ENCODE measurements at regions not wholly inside any gene's neighbourhood (a gene's known extent, or its start where the extent isn't known, plus 50 kb on each side); places are given as distances from the start of the nearest gene placed in this dataset.

DNA sequence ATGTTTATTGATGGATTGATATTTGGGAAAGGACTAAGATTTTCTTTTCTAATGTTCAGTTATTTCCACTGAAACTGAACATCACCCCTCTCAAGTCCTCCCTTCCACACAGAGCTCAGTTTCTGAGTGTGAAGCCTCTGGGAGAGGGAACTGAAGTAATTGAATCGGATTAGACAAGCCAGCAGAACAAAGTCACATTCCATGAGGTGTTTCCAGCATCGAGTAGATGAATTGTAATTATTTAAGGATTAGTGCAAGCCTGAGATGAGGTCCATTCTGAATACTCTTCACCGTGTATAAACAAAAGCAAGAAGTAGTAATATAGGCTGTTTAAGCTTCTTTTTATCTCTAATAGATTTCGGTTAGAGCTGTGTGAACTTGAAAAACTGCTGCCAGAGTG is 2060.5 kb downstream of the MAT2B start:
- Histone ChIP-seq H3K36me3 (ENCODE audit: control insufficient read depth in 2 of 2, insufficient read depth in 2 of 2, low read length in 1 of 2) (no peaks in the 10 kb centered on the region), H3K27ac (ENCODE audit: control insufficient read depth, insufficient read depth) (no peak overlapping the region), H3K4me3 (no peak overlapping the region), H3K9me3 (replicated peaks; ENCODE audit: control insufficient read depth, insufficient read depth, low read length) (no peaks in the 10 kb centered on the region), H4K20me1 (ENCODE audit: control insufficient read depth, insufficient read depth) (no peaks in the 10 kb centered on the region), H3K79me2 (ENCODE audit: control insufficient read depth, insufficient read depth, low read length) (no peaks in the 10 kb centered on the region), H2AFZ (ENCODE audit: control insufficient read depth, low read depth, low read length) (no peak overlapping the region), H3K9ac (ENCODE audit: control insufficient read depth, insufficient read depth, low read length) (no peak overlapping the region), H3K27me3 (replicated peaks in 1 of 2; ENCODE audit: control insufficient read depth in 2 of 2, insufficient read depth in 2 of 2, low read length in 1 of 2) (no peaks in the 10 kb centered on the region), H3K4me2 (ENCODE audit: control insufficient read depth, insufficient read depth) (no peak overlapping the region), H3K4me1 (ENCODE audit: control insufficient read depth, insufficient read depth, low read length) (no peaks in the 10 kb centered on the region)
- BruUV-seq (replicated peaks) = no TSS peak
- intact Hi-C loops (cut with micrococcal nuclease; ENCODE audit: unreplicated experiment) (no loop called here), in situ Hi-C loops (cut with MboI) (no loop called here)
- DNase-seq (ENCODE audit: low read depth, low spot score) = no peak
- no peak for ATAC-seq
- ChIA-PET SMC1A (ENCODE audit: uncharacterized antibody, unreplicated experiment) (interaction anchor here (0.7 kb wide), 1 partner anchor 54 kb away, joined by 3 read pairs; no protein-coding TSS in a partner anchor), RAD21 (ENCODE audit: unreplicated experiment) (no interaction called here), CTCF (interaction anchor here (0.6 to 1.3 kb wide), 2 partner anchors 64 to 368 kb away, joined by 3 read pairs; no protein-coding TSS in a partner anchor), POLR2A (no interaction called here)
- 14% methylated on average over 4 of the region's 4 CpGs for WGBS (ENCODE audit: insufficient coverage, insufficient replicate concordance, low lambda C conversion rate, missing lambda C conversion rate)
- TF ChIP-seq ZBTB11 (CRISPR knock-in tag; IDR thresholded peaks at IDR 0.05) (no peak), BMI1 (IDR thresholded peaks at IDR 0.05; ENCODE audit: borderline replicate concordance) (no peak)
- no peak for FAIRE-seq

DNA sequence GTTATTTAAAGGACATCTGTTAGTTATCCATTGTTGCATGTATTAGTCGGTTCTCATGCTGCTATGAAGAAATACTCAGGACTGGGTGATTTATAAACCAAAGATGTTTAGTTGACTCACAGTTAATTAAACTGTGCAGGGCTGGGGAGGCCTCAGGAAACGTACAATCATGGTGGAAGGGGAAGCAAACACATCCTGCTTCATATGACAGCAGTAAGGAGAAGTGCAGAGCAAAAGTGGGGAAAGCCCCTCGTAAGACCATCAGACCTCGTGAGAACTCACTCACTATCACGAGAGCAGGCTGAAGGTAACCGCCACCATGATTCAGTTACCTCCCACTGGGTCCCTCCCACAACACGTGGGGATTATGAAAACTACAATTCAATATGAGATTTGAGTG is 2064.1 kb downstream of the MAT2B start:
- H3K4me1 ChIP-seq (ENCODE audit: control insufficient read depth, insufficient read depth, low read length) = no peaks in the 10 kb centered on the region
- H3K36me3 ChIP-seq (ENCODE audit: control insufficient read depth in 2 of 2, insufficient read depth in 2 of 2, low read length in 1 of 2) = no peaks in the 10 kb centered on the region
- ChIA-PET SMC1A (ENCODE audit: uncharacterized antibody, unreplicated experiment) (no interaction called here), CTCF (no interaction called here), RAD21 (ENCODE audit: unreplicated experiment) (no interaction called here), POLR2A (no interaction called here)
- in situ Hi-C loops (cut with MboI) (no loop called here), intact Hi-C loops (cut with micrococcal nuclease; ENCODE audit: unreplicated experiment) (no loop called here)
- no peak overlapping the region for H3K4me2 ChIP-seq (ENCODE audit: control insufficient read depth, insufficient read depth)
- no peak overlapping the region for H3K4me3 ChIP-seq
- H2AFZ ChIP-seq (ENCODE audit: control insufficient read depth, low read depth, low read length) = no peak overlapping the region
- ATAC-seq (no peak), FAIRE-seq (no peak), DNase-seq (ENCODE audit: low read depth, low spot score) (no peak)
- no TSS peak for BruUV-seq (replicated peaks)
- no peaks in the 10 kb centered on the region for H3K79me2 ChIP-seq (ENCODE audit: control insufficient read depth, insufficient read depth, low read length)
- no peaks in the 10 kb centered on the region for H4K20me1 ChIP-seq (ENCODE audit: control insufficient read depth, insufficient read depth)
- 21% methylated on average over 7 of the region's 7 CpGs for WGBS (ENCODE audit: insufficient coverage, insufficient replicate concordance, low lambda C conversion rate, missing lambda C conversion rate)
- no peaks in the 10 kb centered on the region for H3K9me3 ChIP-seq (replicated peaks; ENCODE audit: control insufficient read depth, insufficient read depth, low read length)
- no peak overlapping the region for H3K9ac ChIP-seq (ENCODE audit: control insufficient read depth, insufficient read depth, low read length)
- no peaks in the 10 kb centered on the region for H3K27me3 ChIP-seq (replicated peaks in 1 of 2; ENCODE audit: control insufficient read depth in 2 of 2, insufficient read depth in 2 of 2, low read length in 1 of 2)
- H3K27ac ChIP-seq (ENCODE audit: control insufficient read depth, insufficient read depth) = no peak overlapping the region
- TF ChIP-seq FOXM1 (IDR thresholded peaks at IDR 0.05; ENCODE audit: low read depth, low read length) = no peak
- TF ChIP-seq RCOR1 (conservative IDR thresholded peaks at IDR 0.05; ENCODE audit: low read depth, low read length) = no peak
- TF ChIP-seq RBBP5 (conservative IDR thresholded peaks at IDR 0.05) = no peak
- no peak for TF ChIP-seq RAD51 (IDR thresholded peaks at IDR 0.05)
- TF ChIP-seq NFXL1 (IDR thresholded peaks at IDR 0.05; ENCODE audit: borderline replicate concordance) = no peak
- TF ChIP-seq, protein P1, sequence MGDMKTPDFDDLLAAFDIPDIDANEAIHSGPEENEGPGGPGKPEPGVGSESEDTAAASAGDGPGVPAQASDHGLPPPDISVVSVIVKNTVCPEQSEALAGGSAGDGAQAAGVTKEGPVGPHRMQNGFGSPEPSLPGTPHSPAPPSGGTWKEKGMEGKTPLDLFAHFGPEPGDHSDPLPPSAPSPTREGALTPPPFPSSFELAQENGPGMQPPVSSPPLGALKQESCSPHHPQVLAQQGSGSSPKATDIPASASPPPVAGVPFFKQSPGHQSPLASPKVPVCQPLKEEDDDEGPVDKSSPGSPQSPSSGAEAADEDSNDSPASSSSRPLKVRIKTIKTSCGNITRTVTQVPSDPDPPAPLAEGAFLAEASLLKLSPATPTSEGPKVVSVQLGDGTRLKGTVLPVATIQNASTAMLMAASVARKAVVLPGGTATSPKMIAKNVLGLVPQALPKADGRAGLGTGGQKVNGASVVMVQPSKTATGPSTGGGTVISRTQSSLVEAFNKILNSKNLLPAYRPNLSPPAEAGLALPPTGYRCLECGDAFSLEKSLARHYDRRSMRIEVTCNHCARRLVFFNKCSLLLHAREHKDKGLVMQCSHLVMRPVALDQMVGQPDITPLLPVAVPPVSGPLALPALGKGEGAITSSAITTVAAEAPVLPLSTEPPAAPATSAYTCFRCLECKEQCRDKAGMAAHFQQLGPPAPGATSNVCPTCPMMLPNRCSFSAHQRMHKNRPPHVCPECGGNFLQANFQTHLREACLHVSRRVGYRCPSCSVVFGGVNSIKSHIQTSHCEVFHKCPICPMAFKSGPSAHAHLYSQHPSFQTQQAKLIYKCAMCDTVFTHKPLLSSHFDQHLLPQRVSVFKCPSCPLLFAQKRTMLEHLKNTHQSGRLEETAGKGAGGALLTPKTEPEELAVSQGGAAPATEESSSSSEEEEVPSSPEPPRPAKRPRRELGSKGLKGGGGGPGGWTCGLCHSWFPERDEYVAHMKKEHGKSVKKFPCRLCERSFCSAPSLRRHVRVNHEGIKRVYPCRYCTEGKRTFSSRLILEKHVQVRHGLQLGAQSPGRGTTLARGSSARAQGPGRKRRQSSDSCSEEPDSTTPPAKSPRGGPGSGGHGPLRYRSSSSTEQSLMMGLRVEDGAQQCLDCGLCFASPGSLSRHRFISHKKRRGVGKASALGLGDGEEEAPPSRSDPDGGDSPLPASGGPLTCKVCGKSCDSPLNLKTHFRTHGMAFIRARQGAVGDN (IDR thresholded peaks at IDR 0.05) = no peak
- no peak for TF ChIP-seq SMAD5 (IDR thresholded peaks at IDR 0.05; ENCODE audit: low read depth)

Data from GM12878 (cell line).